ENCODE measurements at regions not wholly inside any gene's neighbourhood (a gene's known extent, or its start where the extent isn't known, plus 50 kb on each side); places are given as distances from the start of the nearest gene placed in this dataset.
A peak's percentile ranks its signal among the peaks of the same experiment; 100 is the strongest.

DNA sequence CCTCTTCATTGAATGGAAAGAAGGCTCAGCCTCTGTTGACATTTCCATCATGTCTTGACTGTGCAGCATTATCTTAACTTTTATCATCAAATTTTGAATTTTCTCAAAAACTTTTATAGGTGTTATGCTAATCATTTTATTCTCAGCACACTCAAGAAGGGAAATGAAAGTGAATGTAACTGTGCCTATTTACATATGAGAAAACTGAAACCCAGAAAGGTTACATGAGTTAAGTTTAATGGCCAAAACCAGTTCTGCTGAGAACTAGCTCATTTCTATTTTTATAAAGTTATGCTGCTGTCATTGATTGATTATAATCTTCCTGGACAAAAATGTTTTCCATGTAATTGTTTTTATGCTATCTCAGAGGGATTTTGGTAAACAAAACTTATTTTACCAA is 618.8 kb upstream of the NRXN1 start:
- DNase-seq (ENCODE audit: low read depth), result no peak

DNA sequence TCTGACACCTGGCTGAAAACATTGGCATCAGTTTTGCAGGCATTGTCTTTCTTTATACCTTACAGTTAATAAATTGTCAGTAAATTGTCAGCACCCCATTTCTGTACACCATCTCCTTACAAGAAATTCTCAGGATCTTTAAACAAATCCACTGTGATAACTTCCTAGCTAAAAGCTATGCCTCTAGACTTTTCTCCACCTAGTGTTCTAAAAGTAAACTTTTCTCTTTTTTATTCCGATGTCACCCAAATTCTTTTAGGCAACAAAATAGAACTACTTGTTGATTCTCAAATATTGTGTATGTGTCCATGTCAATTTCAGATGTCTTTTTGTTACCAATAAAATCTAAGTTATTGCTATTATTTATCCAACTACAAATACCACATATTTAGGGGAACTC is 617.4 kb upstream of the NRXN1 start:
- DNase-seq (ENCODE audit: low read depth), result no peak

DNA sequence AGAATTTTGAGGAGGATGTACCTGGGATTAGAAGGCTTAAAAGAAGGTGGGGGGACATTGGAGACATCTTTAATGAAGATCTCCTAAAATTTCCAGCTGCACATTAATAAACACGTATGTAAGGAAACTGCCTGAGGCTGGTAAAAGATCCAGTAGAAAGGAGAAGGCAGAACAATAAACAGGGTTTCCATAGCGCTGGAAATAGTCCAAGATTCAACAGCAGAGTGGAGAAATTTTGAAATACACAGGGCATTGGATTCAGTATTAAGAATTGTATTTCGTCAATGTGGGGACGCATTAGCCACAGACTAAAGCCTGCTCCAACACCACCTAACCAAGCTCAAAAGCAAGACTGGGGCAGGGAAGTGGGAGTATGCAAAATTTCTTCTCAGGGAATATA is 606.9 kb upstream of the NRXN1 start:
- DNase-seq (ENCODE audit: low read depth), result no peak

DNA sequence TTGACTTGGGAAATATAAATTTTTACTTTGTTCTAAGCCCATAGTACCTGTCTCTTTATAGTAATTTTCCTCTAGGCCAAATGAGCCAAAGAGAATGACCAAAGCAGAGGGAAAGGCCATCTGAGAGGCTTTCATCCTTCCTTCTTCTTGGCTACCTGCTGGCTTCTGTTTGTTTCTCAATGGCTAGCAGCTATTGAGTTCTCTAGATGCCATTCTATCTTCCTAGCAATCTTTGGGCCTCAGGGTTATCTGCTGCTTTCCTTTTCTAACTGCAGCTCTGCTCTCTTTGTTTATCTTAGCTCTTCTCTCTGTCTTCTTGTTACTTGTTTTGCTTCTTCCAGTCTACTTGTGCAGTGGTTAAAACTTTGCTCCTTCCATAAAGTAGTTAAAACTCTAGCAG is 601.1 kb upstream of the NRXN1 start:
- DNase-seq (ENCODE audit: low read depth), result no peak

DNA sequence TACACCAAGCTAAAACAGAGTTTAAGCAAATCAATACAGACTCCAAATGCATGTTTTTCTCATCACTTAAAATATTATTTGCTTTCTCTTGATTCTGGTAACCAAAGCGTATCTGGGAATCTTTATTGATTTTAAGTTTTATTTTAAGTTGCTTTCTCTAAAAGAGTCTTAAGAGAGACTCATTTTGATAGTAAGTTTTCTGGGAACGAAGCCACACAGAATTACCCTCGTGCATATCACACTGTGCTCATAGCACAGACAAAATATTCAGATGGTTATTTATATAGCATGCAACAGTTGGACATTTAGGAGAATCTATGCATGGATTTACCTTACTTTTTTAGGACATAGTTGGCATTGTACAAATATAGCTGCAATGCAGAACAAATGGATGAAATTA is 597.5 kb upstream of the NRXN1 start:
- no peak for DNase-seq (ENCODE audit: low read depth)

DNA sequence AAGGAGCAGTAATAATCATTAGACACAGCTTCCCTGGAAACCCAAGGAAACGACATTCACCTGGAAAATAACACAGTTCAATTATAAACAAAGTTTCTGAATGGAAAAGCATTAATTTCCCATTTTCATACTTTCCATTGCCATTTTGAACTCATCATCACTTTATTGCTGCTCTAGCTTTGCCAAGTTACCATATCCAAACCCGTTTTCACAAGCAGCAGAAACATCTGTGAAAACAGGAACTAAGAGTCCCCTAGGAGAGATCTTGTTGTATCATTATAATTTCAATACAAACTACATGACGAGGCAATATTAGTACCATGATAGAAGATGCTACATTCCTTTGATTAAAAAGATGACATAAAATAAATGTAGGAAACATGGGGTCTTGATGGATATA is 597.0 kb upstream of the NRXN1 start:
- DNase-seq (ENCODE audit: low read depth), result no peak

DNA sequence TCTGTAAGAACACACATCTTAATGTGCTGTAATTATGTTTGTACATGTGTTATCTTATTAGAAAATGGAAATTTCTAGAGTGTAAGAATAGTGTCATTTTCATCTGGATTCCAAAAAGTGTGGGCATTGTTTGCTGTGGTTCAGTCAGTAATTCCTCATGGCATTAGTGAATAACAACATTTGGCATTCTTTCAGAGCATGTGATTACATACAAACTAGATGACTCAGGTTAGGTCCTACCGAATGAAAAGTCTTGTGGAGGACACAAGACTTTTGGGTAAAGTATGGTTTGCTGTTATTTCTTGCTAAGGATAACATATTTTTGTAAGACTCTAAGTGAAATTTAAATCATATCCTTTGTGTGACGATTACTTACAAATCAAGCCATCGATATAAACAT is 593.1 kb upstream of the NRXN1 start:
- peak; percentile 2 for DNase-seq (ENCODE audit: low read depth)

DNA sequence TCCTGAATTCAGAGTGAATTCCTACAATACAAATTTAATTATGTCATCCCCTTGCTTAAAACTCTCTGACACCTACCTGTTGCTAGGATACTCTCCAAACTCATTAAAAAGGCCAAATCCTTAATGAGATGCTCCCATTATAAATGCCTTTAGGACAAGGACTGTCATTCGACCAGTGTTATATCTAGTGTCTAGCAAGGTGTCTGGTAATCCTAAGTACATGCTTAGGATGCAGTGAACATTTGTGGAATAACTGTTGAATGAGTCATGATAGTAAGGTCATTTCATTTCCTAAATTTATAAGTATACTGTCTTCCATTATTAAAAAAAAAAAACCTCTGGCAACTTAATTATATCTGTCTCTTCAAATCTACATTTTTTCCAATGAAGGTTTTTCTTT is 588.9 kb upstream of the NRXN1 start:
- DNase-seq (ENCODE audit: low read depth), result no peak

DNA sequence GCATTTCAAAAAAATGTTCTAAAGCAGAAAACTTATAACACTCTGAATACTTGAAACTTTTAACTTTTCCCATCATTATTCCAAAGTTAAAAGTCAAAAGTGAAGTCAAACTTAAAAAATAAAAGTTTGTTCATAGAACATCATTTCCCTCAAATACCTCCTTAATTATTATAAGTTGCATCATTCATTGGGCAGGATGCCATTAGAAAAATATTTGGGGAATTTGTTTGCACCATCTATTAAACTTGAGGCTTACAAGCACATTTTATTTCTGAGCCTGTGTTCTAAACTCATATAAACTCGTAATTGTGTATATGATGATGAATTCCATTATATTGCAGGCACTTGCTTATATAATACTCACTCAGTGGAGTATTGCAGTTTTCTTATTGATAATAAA is 588.0 kb upstream of the NRXN1 start:
- DNase-seq (ENCODE audit: low read depth), result no peak

DNA sequence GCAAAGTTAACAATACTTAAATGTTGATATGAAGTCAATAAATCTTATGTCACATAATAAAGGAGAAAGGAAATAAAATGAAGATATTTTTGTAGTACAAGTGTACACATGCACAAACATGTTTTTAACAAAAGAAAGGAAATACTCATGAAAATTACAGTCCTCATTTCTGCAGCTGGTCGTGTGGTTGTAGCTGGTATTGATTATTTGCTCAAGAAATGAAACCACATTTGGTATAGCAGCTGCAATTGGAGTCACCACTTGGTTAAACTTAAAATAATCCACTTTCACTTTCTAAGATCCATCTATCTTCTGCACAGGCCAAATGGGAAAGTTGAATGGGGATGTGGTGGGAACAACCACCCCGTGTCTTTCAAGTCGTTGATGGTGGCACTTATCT is 580.5 kb upstream of the NRXN1 start:
- DNase-seq (ENCODE audit: low read depth), result no peak

DNA sequence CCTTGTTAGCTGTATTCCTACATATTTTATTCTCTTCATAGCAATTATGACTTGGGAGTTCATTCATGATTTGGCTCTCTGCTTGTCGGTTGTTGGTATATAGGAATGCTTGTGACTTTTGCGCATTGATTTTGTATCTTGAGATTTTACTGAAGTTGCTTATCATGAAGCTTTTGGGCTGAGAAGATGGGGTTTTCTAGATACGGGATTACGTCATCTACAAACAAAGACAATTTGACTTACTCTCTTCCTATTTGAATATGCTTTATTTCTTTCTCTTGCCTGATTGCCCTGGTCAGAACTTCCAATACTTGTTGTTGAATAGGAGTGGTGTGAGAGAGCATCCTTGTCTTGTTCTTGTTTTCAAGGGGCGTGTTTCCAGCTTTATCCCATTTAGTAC is 569.8 kb upstream of the NRXN1 start:
- DNase-seq (ENCODE audit: low read depth), result no peak

DNA sequence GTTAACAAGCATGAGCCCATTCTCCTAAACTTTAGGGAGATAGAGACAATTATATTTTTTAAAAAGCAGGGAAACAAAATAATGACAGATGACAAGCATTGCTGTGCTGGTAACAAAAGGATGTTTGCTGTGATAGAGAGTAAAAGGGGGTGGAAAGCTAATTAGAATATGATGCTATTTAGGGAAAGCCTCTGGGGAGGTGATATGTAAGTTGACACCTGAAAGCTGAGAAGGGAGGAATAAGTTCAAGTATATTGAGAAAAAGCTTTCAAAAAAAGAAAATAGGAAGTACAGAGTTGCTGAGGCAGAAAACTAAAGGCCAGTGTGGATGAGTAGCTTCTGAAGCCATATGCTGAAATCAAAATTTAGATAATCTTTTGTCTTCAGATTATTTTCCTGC is 565.2 kb upstream of the NRXN1 start:
- no peak for DNase-seq (ENCODE audit: low read depth)

DNA sequence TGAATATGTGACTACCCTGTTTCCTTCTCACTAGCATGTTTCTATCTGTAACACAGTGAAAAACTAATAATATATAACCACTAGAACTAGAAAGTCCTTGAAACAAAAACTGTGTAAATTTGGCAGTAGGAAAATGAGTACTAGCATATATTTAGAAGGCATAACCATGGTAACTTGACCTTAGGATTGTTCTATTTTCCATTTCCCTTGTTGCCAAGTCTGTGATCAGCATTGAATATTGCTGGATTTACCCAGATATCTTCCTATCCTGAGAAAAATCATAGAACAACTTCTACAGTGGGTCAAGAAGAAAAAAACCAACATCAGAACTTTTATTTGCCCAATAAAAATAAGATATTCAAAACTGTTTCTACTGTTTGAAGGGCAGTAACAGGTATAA is 563.9 kb upstream of the NRXN1 start:
- DNase-seq (ENCODE audit: low read depth), result no peak

DNA sequence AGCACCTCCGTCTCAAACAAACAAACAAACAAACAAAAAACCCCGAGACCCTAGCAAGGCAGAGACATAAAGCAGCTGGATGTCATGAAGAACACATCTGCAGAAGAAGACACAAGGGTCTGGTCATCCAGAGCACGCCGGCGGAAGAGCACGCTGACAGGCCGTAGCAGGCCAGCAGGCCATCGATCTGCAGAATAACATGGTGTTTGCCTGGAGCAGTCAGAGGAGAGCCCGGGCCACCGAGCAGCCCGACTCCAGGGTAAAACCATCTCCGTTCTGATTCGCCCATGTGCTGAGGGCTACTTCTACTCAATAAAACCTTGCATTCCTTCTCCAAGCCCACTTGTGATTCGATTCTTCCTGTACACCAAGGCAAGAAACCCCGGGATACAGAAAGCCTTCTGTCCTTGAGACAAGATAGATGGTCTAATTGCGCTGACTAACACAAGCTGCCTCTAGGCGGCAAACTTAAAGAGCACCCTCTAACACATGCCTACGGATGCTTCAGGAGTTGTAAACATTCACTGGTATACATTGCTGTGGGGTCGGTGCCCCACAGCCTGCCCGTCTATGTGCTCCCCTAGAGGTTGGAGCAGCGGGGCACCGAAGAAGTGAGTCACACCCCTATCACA is 549.8 kb upstream of the NRXN1 start:
- no peak for DNase-seq (ENCODE audit: low read depth)

DNA sequence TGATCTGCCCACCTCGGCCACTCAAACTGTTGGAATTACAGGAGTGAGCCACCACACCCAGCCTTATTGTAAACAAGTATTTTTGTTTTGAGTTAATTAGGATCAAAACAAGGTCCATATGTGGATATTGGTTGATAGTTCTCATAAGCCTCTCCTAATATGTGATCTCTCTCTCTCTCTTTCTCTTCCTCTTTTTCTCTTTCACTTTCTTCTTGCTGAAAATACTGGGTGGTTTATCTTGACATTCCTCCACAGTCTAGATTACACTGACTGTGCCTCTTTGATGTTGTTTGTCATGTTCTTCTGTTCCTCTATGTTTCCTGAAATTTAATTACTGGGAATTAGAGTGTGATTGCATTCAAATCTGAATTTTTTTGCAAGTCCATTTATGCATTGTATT is 547.5 kb upstream of the NRXN1 start:
- no peak for DNase-seq (ENCODE audit: low read depth)

DNA sequence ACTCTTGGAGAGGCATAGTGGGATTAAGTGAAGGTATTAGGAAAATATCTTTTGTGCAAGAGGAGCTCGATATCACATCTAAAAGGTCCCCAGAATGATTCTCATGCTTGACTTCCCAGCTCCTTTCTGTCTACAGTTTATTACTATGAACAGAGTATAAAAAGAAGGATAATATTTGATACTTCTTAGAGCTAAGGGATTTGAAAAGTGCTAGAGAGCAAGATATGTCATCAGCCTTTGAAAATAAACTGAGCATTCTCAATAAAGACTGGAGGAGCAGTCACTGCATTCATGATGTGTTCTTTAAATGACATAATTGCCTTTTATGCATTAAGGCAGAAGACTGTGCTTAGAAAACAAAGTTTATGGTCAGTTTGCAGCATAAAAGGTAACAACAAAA is 543.2 kb upstream of the NRXN1 start:
- DNase-seq (ENCODE audit: low read depth), result no peak

DNA sequence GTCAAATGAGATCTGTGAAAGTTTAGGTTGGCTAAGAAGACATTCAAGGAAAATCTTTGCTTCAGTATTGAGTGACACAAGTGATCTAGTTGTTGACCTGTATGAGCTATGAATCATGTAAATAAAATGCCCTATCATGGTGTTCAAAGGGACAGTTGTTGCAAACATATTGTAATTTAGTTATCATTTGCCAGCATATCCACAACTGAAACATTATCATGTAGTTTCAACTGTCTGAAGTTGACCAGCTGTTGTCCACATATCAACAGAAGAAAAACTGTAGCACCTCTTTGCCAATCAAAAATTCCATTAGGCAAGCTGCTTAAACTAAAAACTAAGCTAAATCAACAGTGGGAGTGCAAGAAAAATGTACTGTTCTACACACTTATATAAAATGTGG is 527.1 kb upstream of the NRXN1 start:
- no peak for DNase-seq (ENCODE audit: low read depth)

DNA sequence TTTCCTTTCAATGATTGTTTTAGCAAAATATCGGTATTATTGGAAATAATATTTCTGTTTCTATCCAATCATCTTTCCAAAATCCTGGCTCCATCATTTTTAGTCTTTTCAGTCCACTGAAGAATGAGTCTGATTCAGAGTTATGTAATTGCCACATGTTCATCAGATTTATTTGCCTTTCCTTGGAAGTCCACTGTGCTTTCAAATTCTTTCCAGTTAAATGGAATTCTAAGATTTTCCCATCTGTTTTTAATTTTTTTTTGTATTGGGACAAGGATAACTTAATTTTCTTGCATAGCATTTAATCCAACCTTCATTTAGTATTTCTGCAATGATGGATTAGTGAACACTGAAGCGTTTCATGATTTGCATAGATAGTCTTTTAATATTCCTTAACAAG is 521.5 kb upstream of the NRXN1 start:
- DNase-seq (ENCODE audit: low read depth), result no peak

DNA sequence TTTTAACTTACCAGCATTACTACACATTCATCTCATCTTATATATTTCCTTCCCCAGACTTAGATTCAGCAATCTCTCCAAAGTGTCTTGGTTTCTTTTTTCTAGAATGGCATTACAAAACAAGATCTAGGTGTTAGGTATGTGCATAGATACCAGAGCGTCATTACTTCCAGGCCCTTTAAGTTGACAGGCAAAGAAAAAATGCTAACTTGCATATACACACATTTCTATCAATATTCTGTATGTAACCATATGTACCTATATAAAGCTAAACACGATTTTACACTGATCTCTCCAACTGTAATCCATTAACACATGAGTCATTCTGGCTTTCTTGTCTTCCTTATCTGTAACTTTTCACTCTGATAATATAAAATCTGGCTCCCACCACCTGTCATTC is 503.8 kb upstream of the NRXN1 start:
- no peak for DNase-seq (ENCODE audit: low read depth)

DNA sequence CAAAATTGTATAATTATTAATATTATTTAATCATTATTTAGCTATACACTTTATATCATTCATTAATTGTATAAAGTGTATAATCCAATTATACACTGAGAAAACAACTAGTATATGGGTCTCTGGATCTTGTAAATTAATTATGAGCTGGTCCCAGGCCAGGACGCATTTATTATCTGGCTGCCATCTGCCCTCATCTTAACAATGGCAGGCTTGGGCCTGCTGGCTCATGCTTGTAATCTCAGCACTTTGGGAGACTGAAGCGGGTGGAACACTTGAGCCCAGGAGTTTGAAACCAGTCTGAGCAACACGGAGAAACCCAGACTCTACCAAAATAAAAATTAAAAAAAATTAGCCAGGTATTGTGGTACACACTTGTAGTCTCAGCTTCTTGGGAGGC is 502.2 kb upstream of the NRXN1 start:
- no peak for DNase-seq (ENCODE audit: low read depth)

DNA sequence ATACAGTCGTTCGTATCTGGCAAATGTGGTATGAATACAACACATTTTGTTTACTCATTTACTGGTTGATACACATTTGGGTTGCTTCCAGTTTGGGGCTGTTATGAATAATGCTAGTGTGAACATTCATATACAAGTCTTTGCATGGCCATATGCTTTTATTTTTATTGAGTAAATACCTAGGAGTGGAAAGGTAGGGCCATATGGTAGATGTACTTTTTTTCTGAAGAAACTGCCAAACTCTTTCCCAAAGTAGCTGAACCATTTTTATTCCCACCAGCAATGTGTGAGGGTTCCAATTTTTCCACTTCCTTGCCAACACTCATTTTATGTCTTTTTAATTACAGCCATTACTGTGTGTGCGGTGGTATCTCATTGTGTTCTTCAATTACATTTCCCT is 496.2 kb upstream of the NRXN1 start:
- no peak for DNase-seq (ENCODE audit: low read depth)

DNA sequence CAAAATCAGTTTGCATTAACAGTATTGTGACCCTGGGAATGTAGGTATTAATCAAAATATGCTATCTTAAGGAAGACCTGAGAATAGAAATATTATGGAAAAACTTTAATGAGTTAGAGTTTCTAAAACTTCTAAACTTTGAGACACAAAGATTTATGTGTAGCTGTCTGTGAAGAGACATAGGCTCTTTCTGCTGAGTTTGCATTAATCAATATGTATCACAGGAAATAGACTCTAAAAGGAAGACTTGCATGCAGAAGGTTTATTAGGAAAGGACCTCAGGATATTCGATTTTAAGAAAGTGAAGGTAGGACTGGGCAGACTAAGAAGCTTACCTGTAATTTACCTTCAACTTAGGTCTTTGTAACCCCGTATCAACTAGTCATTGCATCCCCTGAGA is 494.8 kb upstream of the NRXN1 start:
- DNase-seq (ENCODE audit: low read depth), result no peak

DNA sequence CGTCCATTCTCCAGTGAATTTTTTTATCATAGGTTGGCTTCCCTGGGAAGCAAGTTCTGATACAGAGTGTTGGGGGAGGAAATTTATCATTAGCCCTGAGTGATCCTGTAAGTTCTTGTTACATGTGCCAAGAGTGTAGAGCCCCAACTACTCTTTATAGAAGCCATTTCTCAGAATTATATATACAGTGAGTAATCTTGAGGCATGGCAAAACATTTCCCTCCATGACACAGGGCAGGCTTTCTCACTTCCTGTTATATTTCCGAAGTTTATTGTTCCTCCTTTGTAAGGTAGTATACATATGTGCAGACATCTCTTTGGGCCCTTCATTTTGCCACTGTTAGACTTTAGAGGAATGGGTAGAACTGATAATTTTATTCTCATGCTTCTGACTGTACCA is 484.7 kb upstream of the NRXN1 start:
- no peak for DNase-seq (ENCODE audit: low read depth)

DNA sequence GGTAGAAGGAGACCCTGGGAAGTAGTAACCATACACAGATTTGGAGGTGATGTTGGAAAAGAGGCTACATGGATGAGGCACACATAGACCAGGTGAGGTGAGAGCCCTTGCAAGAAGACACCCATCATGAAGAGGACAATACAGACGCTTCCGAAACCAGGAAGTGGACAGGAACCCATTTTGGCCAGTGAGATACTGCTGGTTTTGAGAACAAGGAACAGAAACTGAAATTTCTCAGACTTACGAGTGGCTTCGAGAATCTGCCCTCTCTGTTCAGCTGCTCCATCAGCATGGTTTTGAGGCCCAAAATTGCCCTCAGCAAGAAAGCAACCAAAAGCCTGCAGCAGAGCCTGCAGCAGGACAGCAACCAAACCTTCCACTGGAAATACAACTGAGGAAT is 479.1 kb upstream of the NRXN1 start:
- DNase-seq (ENCODE audit: low read depth), result no peak

DNA sequence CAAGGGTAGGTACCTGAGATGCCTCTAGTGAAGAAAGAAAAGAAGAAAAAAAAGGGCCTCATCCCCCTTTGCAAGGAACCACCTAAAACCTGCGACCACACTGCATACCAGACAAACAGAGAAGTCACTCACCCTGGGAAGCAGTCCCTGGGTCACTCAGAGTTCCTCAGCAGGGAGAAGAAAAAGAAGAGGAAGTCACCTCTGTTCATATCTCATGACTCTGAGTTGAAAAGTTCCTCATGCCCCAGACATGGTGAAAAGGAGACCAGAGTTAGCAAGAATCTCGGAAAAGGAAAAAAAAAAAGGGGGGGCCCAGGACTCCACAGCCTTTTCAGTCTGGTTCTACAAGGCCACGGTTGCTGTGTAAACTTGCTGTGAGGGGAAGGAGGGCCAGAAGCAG is 478.4 kb upstream of the NRXN1 start:
- no peak for DNase-seq (ENCODE audit: low read depth)

Data from ELR (cell line).